ENCODE measurements at regions not wholly inside any gene's neighbourhood (a gene's known extent, or its start where the extent isn't known, plus 50 kb on each side); places are given as distances from the start of the nearest gene placed in this dataset.

DNA sequence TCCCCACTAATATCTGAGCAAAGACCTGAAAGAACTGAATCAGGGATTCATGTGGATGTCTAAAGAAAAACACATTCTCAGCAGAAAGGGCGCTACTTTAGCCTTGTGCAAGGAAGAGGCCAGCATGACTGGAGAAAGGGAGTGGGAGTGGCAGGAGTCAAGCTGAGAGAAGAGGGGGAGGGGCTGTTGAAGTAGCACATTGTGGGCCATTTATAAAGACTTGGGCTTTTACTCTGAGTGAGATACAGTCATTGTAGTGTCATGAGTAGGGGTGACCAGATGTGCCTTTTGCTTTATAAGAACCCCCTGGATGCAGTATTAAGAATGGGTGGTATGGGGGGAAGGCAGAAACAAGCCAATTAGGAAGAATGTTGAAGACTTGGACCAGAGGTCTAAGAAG is 452.8 kb downstream of the ENC1 start:
- no peak for DNase-seq (ENCODE audit: low read depth)

DNA sequence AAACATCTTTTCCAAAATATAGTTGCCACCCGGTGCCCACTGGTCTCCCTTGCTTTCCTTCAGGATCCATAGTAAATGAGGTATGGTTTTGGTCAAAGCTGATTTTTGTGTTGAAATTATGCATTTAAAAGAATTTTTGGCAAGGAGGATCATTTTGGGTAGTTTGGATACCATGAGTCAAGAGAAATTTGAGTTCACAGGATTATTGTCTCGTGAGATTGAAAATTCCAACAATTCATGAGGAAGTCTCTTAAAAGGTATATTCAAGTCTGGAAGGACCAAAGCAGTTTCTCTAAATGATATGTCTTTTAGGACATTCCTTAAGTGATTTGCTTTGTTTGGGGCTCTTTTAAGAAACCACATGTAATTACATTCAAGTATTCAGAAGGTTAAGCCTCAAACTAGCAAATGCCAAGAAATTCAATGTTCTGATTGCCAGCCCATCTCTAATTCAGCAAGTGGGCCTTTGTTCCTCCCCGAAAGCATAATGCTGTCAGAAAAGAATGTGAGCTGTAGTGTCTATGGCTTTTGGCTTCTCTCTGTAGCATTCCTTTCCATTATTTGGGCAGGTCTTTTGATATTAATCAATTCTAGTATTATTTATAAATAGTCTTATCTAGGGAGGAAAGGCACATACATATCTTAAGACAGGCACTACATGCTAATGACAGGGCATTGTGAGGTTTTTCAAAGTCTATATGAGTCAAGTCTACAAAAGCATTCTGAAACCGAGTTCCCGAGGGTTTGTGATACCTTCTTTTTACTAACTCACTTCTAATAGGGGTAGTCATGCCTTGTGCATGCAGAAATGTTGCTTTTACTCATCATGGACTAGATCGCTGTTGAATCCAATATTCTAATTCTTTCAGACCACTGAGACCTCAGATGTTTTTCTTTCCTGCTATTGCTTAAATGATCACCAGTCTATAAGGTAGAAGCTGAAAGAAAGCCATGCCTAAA is 453.9 kb downstream of the ENC1 start:
- no peak for DNase-seq (ENCODE audit: low read depth)

DNA sequence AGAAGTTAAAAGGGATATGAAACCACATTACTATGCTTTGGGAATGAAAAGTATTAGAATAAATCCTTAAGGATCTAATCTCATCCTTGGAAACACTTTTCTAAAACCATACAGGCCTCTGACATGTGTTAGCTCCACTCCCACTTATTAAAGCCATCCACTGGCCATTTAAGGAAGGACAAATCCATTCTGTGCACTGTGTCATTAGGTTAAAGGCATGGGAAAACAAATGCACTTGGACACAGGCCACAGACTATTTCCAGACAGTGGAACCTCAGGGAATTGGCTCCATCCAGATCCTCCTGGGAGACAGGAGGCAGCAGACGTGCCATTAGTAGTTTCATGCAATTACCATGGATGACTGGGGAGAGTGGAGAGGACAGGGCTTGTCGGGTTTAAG is 454.9 kb downstream of the ENC1 start:
- no peak for DNase-seq (ENCODE audit: low read depth)

DNA sequence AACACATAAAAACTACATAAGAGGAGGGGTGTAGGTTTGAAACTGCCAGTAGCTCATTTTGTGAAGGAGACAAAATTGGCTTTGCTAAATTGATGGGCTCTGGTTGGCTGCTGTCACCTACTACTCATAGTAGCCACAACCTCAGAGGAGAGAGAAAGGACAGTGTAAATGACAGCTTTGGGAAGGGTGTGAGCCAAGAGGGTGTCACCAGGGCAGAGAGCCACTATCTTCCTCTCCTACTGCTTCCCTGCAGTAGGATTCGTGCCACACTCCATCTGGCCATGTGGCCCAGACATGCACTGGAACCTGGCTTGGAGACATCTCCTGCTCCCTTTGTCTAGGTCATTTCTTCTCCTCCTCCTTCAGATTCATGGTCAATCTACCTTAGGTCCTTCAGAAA is 455.9 kb downstream of the ENC1 start:
- no peak for DNase-seq (ENCODE audit: low read depth)

DNA sequence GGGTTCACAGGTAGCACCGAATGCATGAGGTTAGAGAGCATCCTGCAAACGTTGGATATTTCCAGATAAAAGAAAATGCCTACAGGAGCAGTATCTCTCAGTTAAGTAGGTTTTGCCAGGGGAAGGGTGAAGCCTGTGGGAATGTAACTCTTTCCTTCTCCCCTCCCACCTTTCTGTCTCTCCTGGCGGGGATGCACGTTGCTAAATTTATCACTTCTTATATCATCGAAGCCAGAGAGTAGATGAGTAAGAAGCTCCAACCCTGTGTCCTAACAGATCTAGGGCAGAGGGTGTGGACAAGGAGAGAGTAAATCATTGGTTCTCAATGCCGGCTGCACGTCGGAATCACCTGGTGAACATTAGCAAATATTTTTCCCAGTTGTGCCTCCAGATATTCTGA is 457.5 kb downstream of the ENC1 start:
- no peak for DNase-seq (ENCODE audit: low read depth)

DNA sequence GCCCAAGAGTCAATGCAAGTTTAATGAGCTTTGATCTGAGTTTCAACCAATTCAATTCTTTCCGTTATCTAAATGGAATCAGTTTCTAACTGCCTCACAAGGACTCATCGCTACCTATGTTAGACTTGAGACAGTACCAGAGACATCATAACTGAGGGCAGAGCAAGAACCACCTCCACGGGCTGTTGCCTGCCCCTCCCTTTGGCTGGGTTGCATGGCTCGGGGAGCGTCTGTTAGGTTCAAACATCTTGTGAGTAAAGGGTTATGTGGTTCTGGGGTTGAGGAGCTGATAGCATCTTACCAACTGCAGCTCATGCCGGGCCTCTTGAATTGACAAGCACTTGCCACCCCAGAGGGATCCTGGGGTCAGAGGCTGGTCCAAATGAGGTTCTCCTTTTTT is 457.9 kb downstream of the ENC1 start:
- DNase-seq (ENCODE audit: low read depth) = no peak

DNA sequence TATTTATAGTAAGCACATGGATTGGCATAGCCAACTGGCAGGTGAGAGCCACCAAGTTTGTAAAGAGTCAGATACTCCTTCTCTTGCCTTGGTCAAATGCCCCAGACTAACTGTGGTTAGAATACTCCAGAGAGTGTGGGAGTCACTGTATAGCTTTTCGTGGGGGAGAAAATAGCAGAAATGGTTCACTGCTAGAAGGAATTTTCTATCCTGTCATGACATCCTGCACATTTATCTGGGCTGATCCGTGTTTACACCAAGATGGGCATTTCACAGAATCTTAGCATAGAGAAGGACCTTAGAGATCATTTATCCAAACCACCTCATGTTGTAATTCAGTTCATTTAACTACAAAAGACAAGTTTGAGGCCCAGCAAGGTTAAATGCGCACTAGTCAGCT is 460.8 kb downstream of the ENC1 start:
- no peak for DNase-seq (ENCODE audit: low read depth)

DNA sequence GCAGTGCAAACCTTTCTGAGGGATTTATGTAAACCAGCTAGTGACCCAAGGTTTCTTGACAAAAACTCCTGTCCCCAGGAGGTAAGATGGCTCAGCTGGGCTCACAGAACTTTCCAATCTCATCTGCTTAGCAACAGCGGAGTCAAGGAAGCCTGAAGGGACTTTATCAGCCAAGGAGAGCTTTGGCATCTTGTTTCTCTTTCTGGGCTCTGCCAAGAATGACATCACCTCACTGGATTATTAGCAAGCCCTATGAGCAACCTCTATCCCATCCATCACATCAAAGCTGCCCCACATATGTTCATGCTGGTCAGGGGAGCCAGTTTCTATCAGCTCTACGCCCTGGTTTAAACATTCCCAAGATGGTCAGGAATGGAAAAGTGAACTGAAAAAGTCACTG is 461.3 kb downstream of the ENC1 start:
- DNase-seq (ENCODE audit: low read depth) = no peak

DNA sequence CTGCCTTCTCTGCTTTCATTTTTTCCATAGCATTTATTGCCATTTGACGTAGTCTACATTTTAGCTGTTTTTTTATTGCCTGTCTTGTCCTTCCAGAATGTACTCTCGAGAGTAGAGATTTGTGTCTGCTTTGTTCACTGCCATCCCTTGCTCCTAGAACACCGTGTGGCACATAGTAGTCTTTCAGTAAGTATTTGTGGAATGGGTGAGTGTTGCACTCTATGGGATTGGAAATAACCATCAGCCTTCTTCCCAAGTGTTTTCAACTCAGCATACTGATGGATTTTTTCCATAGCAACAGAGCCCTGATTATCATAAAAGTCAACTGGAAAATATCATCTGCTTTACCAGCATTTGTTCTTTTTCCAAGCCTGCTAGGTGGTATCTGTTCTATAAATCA is 462.6 kb downstream of the ENC1 start:
- no peak for DNase-seq (ENCODE audit: low read depth)

DNA sequence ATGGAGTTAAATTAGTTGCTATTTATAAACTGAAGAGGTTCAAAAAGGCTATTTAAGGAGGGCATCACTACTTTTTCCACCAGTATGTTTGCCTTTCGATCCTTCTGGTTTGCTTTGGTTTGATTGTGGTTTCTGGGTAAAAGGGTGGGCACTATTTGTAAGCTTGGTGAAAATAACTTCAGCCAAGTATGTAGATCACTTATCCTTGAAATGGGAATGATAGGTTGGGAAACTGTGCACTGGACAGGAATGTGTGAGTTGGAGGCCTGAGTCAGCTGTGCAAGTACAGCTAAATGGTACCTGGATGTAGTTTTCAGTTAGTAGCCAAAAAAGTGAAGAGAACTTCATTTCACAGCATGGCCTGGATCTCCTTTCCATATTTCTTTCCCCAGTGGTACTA is 466.2 kb downstream of the ENC1 start:
- DNase-seq (ENCODE audit: low read depth) = no peak

DNA sequence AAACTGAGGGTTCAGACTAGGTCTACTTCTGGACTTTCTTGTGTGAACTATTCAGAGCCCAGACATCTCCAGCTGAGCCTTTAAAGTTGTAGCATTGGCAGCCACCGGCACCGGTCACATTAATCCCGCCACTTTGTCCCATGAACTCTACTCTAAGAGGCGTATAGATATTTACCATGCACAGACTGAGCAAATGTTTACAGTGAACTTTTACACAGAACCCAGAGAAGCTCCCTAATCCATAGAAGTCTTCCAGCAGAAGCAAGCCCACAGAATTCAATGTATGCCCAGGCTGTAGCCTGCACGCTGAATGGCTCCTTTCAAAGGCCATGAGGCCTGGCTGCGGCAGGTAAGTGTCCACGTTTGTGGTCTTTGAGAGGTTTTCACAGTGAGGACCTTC is 466.9 kb downstream of the ENC1 start:
- DNase-seq (ENCODE audit: low read depth) = no peak

DNA sequence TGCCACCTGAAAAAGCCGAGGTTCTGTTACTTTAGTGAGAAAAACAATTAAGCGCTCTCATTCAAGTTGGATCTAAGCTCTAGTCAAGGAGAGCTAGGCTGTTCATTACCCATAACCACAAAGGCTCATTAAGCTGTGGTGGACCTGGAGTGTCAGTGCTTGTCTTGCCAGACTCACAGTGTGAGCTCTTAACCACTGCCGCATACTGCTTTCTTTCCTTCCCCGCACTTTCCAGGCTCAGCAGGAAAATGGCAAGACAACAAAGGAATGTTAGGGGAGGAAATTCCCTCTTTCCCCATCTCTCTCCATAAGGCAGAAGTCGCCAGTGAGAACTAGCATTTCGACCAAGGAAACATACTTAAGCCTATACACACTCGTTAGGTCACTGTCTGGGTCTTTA is 467.3 kb downstream of the ENC1 start:
- DNase-seq (ENCODE audit: low read depth) = no peak

DNA sequence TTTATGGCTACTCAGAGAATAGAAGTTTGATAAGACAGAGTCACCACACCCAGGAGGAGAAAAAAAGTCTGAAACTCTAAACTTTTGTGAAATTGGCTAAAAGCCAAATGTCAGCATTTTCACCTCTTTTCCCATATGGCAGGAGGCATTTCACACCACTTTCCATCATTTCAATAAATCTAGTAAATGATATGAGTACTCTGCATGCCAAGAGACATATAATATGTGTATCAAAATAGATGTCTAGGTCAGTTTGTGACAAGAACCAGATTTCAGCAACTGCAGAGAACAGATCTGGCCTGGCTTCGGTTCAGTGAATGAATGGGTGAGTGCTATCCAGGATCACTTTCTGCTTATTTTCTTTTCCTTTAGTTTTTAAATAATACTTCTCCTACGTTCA is 470.8 kb downstream of the ENC1 start:
- no peak for DNase-seq (ENCODE audit: low read depth)

DNA sequence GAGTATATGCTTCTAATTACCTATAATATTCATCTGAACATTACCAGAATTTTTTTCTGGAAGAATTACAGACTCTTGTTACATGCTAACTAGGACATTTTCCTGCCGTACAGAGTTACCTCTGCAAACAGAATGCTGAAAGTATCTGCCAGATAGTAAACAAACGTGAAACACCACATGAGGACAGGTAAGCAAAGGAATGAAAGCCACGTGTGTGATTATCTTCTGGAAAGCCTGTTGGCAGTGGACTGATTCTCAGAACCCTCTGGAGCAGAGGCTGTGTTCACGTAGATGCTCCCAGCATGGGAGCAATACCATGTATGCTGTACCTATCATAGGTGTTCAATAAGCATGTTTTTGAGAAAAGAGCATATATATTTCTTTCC is 472.6 kb downstream of the ENC1 start:
- no peak for DNase-seq (ENCODE audit: low read depth)

DNA sequence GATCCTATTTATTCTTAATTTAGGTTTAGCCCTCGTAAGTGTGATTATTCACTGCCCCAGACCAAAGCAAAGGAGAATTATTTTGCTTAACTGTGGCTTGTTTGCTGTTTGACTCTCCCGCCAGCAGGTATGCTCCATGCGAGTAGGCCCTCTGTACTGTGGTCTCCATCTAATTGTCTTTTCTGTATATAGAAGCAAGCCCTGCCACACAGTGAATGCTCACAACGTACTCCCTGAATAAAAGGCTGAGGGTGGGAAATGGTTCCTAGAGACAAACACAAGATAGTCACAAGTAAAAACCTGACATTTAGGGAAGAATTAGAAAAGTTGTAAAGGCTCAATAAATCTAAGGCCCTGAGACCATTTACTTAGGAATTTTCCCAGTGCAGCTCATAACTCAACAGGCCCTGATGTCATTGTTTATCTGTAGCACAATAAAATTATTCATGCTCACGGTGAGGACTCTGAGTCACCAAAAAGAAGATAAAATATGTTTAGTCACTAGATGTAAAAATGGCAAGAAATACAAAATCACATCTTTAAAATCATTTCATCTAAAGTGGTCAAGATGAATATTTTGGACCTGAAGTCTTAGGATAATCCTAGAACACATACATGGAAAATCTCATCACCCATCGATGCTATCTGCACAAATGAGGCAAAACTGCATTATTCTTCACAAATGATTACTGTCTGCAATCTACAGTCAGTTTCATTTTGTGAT is 473.2 kb downstream of the ENC1 start:
- DNase-seq (ENCODE audit: low read depth) = no peak

DNA sequence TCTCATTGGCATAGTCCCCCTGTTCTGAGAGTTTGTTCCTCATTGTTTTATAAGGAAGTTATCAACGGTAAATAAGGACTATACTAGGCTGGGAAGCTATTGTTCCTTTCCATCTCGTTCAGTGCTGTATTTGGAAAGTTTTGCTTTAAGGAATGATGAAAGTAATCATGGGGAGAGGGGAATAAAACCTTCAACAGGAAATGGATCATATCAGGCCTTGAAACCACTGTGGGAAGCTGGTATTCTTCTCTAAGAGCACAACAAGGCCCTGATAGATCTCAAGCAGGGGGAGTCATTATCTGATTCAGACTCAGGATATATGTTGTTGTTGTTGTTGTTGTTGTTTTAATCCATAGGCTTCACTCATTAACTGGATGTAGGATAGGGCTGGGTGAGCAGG is 474.5 kb downstream of the ENC1 start:
- no peak for DNase-seq (ENCODE audit: low read depth)

DNA sequence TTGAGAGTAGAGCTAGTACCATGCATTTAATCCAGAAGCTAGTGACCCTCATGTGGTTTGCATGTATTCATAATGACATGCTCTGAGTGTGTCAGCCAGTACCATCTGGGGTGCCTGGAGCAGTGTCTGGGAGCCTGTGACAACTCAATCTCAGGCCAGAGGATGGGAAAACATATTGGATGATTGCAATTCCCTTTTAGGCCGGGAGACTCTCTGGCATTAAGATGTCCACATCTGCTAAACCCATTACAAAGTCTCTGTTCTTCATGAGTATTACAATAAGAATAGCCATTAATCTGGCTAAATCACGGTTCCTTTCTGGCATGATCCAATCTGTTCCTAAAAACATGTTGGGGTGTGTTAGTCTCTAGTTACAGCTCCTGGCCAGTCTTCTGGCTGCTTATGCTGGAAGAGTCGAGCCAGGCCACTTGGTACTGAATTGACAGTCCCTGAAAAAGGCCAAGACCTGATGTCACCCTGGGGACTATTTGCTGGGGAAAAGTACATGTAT is 475.7 kb downstream of the ENC1 start:
- no peak for DNase-seq (ENCODE audit: low read depth)

DNA sequence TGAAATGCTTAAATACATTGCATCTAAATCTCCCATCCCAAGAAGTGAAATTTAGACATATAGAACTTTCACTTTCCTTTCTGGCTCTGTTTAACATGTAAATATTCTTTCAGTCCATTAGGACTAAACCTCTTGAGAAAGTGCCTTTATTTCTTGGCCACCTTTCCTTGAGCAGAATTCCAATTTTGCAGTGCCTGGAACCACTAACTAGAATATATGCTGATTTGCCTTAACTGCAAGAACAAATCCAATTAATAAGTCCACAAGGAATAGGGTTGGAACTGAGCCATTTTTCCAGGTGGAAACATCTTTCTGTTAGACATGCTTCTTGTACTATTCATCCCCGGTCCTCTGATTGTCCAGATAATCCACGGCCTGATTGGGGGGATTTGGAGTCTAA is 478.0 kb downstream of the ENC1 start:
- no peak for DNase-seq (ENCODE audit: low read depth)

DNA sequence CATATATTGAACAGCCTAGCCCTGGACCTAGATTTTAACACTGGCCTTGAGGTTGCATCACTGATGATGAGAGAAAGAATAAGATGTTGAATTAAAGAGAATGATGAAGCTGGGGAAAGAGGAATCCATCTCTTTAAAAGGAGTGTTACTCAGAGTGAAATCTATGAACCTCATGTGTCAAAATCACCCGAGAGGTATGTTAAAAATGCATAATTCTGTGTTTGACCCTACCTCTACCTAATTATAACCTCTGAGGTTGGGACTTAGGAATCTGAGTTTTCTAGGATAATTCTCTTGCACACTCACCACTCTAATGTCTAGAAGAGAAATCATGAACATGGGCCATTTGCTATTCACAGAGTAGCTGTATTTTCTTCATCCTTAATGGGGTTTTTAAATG is 479.4 kb downstream of the ENC1 start:
- DNase-seq (ENCODE audit: low read depth) = no peak

DNA sequence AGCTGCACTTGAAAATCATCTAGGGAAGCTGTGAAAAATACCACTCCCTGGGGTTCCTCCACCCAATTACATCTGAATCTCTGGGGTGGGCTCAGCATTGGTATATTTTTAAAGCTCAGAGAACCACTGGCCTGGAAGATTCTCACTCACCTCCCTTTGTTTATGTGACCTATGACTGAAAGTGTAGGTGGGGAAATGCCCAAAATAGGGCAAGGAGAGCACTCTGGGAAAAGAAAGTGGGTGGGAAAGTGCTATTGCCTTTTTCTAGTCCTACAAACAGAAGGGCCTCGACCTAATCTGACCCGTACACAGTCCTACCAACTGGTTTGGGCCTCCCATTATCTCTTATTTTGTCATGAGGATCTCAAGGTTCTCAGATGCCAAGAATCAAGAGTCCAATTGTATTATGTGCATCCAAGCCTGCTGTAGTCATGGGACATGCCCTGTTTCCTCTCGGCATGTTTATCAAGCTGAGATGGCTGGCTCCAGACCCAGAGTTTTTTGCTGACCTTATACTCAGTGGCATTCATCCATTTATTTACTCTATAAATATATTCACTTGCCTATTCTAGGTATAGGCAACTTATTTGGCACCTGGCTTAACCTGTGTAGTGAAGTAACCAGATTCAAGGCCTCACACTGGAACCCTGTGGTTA is 483.7 kb downstream of the ENC1 start:
- DNase-seq (ENCODE audit: low read depth) = no peak

DNA sequence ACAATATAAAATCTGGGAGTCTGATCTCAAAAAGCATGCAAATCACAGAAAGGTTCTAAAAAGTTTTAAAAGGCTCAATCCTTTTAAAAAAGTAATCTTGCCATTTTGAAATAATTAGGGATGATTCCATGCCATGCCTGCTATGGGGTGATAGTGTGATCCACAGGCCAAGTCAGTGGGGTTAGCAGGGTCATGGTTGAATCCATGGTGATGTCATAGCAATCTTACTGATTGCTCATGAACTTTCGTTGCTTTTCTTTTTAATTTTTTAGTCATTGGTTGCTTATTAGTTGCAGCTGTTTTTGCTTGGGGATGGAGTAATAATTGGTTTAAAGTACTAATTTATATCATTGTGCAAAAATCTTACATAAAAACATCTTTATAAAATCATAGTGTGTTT is 485.0 kb downstream of the ENC1 start:
- no peak for DNase-seq (ENCODE audit: low read depth)

DNA sequence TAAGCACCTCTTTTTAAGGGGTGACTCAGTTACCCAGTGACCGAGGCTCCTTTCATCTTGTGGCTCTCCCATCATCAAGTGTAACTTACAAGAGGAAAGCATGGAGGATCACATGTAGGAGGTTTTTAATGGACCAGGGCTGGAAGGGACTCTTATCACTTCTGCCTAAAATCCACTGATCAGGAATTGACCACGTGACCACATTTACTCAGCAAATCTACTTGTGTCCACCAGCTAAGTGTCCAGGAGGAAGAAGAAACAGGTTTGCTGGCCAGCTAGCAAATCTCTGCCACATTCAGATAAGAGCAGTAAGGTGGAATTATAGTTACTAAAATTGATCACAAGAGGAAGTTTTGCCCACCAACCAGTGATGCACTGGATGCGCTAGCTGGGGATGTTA is 486.0 kb downstream of the ENC1 start:
- no peak for DNase-seq (ENCODE audit: low read depth)

DNA sequence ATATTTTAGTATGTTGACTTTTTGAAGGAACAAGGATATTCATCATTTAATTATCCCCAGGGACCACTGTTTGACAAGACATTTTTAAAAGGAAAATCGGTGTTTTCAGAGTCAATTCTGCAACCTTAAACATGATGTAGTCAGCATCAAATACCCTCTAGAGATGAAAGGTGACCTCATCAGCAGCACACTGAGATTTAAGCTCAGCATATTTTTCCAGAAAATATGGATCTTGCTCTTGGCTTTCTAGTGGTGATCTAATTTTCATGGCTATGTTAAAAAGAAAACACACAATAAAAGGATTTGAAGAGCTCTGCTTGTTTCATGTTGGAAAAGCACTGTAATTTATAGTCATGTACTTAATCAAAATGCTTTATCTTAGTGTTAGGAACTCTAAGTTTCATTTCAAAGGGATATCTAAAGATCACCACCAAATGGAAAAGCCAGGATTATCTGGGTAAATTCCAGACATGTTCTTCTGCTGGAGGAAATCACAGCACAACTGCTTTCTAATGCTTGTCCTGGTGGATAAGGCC is 487.2 kb downstream of the ENC1 start:
- no peak for DNase-seq (ENCODE audit: low read depth)

All from HS-27A (cell line).